Left colon (tissue), 2 donors: ENCODE measurements at regions not wholly inside any gene's neighbourhood (a gene's known extent, or its start where the extent isn't known, plus 50 kb on each side); places are given as distances from the start of the nearest gene placed in this dataset.
A peak's percentile ranks its signal among the peaks of the same experiment; 100 is the strongest.

Experiments used
- ATAC-seq: fragments of 200-7000 bp; cut with Tn5 transposase; one replicate; pipeline ENCODE4 v1.9.1; 2020; ENCODE audit warnings: mild to moderate bottlenecking, moderate library complexity
- DNase-seq, 2 donors: peaks; one replicate each; pipeline ENCODE4 v3.0.0-alpha.2; 2020
- intact Hi-C, 2 donors: fragments of 100-400 bp; cut with DNase I in 1 of 2; cut with micrococcal nuclease in 1 of 2; formaldehyde crosslinking; loops; one replicate each; pipeline versions ENCODE4 v1.11.2 to v1.14.0; 2022; cut with DNase I, micrococcal nuclease
- donor health status: DM: no; HTN: no; CAD: no.
- donor health status: DM: yes; HTN: yes; CAD: no.

GRCh38 chr10:105973360-105973759 is 1191.1 kb downstream of the SORCS1 start:
- intact Hi-C loops: no loop called here
- no peak for ATAC-seq
- DNase-seq: no peak

DNA sequence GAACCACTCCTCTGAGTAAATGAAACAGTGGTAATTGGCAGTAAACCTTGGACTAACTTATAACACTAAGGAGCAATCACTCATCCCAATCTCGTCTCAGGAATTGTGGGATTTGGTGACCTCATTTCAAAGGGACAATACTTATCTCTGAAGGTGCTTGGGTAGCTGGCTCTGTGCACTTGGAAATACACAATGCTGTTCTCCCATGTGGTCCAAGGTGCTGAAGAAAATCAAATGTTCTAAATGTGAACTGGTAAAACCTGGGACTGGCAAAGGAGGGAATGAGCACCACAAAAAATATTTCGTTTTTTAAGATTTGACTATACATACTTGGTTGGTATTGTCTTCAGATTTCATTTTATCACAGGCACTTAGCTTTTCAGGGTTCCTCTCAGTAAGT is 1193.0 kb downstream of the SORCS1 start:
- no peak for ATAC-seq
- intact Hi-C loops: no loop called here

GRCh38 chr10:105969884-105970377 is 1194.6 kb downstream of the SORCS1 start:
- DNase-seq (no peak), ATAC-seq (no peak)
- intact Hi-C loops: no loop called here

More for the DNA sequence above, 1193.0 kb downstream of the SORCS1 start:
- DNase-seq: no peak

GRCh38 chr10:105968666-105969065 is 1195.8 kb downstream of the SORCS1 start:
- intact Hi-C loops: no loop called here
- no peak for ATAC-seq
- no peak for DNase-seq

DNA sequence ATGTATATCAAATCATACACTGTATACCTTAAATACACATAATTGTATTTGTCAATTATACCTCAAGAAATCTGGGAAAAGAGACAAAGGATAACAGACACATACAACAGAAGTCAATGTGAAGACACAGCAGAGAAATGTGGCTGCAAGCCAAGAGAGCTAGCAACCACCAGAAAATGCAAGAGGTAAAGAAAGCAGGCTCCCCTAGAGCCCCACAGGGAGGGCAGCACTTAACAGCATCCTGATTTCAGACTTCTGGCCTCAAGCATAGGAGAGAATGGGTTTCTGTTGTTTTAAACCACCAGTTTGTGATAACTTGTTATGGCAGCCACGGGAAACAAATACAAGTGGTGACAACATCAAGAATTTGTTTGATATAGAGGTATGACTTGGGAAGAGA is 1197.2 kb downstream of the SORCS1 start:
- no peak for ATAC-seq
- intact Hi-C loops: no loop called here
- DNase-seq: no peak

DNA sequence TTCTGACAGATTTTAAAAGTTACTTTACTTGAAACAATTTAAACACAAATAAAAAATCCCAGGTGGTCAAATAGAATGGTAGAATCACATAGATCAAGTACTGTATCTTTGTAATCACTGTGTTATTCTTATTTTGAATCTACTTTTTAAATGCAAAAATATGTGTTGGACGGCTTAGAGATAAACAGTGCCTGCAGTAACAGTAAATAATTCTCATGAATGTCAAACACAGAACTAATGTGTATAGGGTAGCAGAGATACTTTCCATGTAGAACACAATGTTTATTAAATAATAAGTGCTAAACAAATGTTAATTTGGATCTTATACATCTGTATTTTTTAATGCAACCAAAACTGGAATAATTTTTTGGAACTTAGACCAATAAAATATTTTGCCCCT is 1199.4 kb downstream of the SORCS1 start:
- DNase-seq (no peak), ATAC-seq (no peak)
- intact Hi-C loops: no loop called here

GRCh38 chr10:105964009-105964408 is 1200.5 kb downstream of the SORCS1 start:
- intact Hi-C loops: no loop called here
- ATAC-seq (no peak), DNase-seq (no peak)

GRCh38 chr10:105963334-105963884 is 1201.1 kb downstream of the SORCS1 start:
- DNase-seq (no peak), ATAC-seq (no peak)
- intact Hi-C loops: no loop called here

DNA sequence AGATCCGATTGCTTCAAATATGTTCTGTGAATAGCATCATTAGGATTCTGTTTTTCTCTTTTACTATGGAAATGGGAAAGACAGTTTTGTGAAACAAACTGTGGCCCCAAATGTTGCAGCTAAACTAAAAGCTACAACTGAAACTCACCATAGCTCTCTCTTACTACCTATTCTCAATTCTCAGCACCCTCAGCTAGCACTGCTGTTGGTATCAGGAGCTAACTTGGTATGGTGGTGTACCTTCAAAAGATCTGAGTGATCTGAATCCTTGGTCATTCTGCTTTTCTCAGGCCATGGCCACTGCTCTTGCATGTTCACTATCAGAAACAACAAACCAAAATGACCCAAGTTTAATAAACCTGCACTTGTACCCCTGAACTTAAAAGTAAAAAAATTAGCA is 1208.0 kb downstream of the SORCS1 start:
- intact Hi-C loops: no loop called here
- ATAC-seq: no peak

GRCh38 chr10:105953861-105954260 is 1210.6 kb downstream of the SORCS1 start:
- intact Hi-C loops: no loop called here
- DNase-seq (no peak), ATAC-seq (no peak)

More for the DNA sequence above, 1208.0 kb downstream of the SORCS1 start:
- no peak for DNase-seq

GRCh38 chr10:105953056-105953455 is 1211.5 kb downstream of the SORCS1 start:
- no peak for DNase-seq

DNA sequence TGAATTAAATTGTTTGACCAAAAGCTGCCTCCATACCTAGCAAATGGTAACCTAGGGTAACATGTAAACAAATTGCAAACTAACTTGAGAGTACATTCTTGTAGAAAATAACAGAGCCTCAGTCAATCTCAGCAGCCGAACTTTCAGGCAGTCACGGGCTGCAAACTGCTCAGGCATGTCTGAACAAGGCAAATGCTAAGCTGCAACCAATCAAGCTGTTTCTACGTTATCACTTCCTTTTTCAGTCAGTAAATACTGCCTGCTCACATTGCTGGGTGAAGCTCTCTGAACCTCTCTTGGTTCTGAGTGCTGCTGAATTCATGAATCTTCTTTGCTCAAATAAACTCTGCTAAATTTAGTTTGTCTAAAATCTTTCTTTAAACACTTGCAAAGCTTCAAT is 1212.4 kb downstream of the SORCS1 start:
- DNase-seq (no peak), ATAC-seq (no peak)
- intact Hi-C loops: no loop called here

More at GRCh38 chr10:105953056-105953455, 1211.5 kb downstream of the SORCS1 start:
- ATAC-seq: no peak
- intact Hi-C loops: no loop called here

- no peak for ATAC-seq
- peak in 1 of 2 donors; percentile 26 for DNase-seq
- intact Hi-C loops: no loop called here
Measured at GRCh38 chr10:105950410-105950809, 1214.1 kb downstream of the SORCS1 start.

GRCh38 chr10:105949721-105950120 is 1214.8 kb downstream of the SORCS1 start:
- ATAC-seq (no peak), DNase-seq (no peak)
- intact Hi-C loops: loop anchor here in 1 of 2 donors (10.0 kb wide), 1 partner anchor 225 kb away; no protein-coding TSS in a partner anchor

GRCh38 chr10:105925045-105925785 is 1239.3 kb downstream of the SORCS1 start:
- intact Hi-C loops: no loop called here
- no peak for ATAC-seq
- no peak for DNase-seq

GRCh38 chr10:105921348-105921747 is 1243.2 kb downstream of the SORCS1 start:
- ATAC-seq: no peak
- intact Hi-C loops: no loop called here
- no peak for DNase-seq

- intact Hi-C loops: no loop called here
- ATAC-seq (no peak), DNase-seq (no peak)
Measured at GRCh38 chr10:105914432-105914831, 1250.1 kb downstream of the SORCS1 start.

- intact Hi-C loops: no loop called here
- ATAC-seq (no peak), DNase-seq (no peak)
Measured at GRCh38 chr10:105908701-105909100, 1255.8 kb downstream of the SORCS1 start.

- ATAC-seq (no peak), DNase-seq (no peak)
- intact Hi-C loops: no loop called here
Measured at GRCh38 chr10:105885495-105885894, 1244.4 kb downstream of the SORCS3 start.

GRCh38 chr10:105879401-105879800 is 1238.3 kb downstream of the SORCS3 start:
- intact Hi-C loops: no loop called here
- DNase-seq (no peak), ATAC-seq (no peak)

DNA sequence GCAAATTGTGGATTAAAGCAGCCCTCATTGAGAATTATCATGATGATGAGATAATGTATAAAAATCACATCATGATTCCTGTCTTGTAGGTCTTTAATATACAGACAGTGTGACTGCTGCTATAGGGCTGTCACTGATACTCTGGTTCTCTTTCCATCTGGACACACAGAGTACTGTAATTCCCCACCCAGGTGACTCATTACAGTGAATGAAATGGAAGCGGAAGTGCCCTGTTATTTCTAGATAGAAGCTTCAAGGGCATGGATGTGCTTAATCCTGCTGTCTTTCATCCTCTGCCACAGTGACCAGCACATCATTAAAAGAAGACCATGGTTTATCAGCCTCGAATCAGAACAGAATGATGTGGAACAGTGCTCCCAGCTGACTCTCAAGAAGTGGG is 1234.0 kb downstream of the SORCS3 start:
- intact Hi-C loops: no loop called here
- no peak for ATAC-seq
- DNase-seq: no peak
